Liver (tissue), 8 donors: ENCODE measurements at regions not wholly inside any gene's neighbourhood (a gene's known extent, or its start where the extent isn't known, plus 50 kb on each side); places are given as distances from the start of the nearest gene placed in this dataset.

Experiments
- DNase-seq: peaks from one replicate; pipeline ENCODE4 v3.0.0-alpha.2; 2017; ENCODE audit warnings: low spot score
- H3K27ac ChIP-seq, 2 donors: one replicate each; pipeline ENCODE4 v1.7.0; 2013; ENCODE audit warnings: inconsistent platforms in 2 of 2, low read length in 2 of 2, control low read depth in 1 of 2, low read depth in 1 of 2, mild to moderate bottlenecking in 1 of 2
- H3K27me3 ChIP-seq, 4 donors: one replicate each; pipeline versions ENCODE4 v1.6.1 to v1.7.0; 2013; ENCODE audit warnings: low read length in 3 of 4, inconsistent platforms in 1 of 4, mild to moderate bottlenecking in 1 of 4, moderate library complexity in 1 of 4; ENCODE audit not compliant: control insufficient read depth in 4 of 4, insufficient read depth in 4 of 4
- H3K36me3 ChIP-seq, 4 donors: one replicate each; pipeline versions ENCODE4 v1.6.1 to v1.7.0; 2013; ENCODE audit warnings: low read length in 3 of 4, mild to moderate bottlenecking in 3 of 4, low read depth in 1 of 4, moderate library complexity in 1 of 4; ENCODE audit not compliant: control insufficient read depth in 4 of 4, insufficient read depth in 3 of 4
- H3K4me1 ChIP-seq, 4 donors: one replicate each; pipeline versions ENCODE4 v1.6.1 to v1.7.0; 2013; ENCODE audit warnings: low read length in 3 of 4, mild to moderate bottlenecking in 3 of 4, moderate library complexity in 1 of 4; ENCODE audit not compliant: control insufficient read depth in 4 of 4, insufficient read depth in 4 of 4
- H3K4me3 ChIP-seq, 3 donors: one replicate each; pipeline versions ENCODE4 v1.6.1 to v1.7.0; 2013; ENCODE audit warnings: low read length in 3 of 3, control low read depth in 1 of 3, low read depth in 1 of 3, mild to moderate bottlenecking in 1 of 3
- H3K9ac ChIP-seq, 2 donors: one replicate each; pipeline ENCODE4 v1.7.0; 2013; ENCODE audit warnings: low read length in 2 of 2, mild to moderate bottlenecking in 2 of 2, moderate library complexity in 2 of 2, control low read depth in 1 of 2, low read depth in 1 of 2
- H3K9me3 ChIP-seq, 4 donors: one replicate each; pipeline versions ENCODE4 v1.6.1 to v1.7.0; 2013; ENCODE audit warnings: low read length in 3 of 4; ENCODE audit not compliant: control insufficient read depth in 4 of 4
- ATF3 ChIP-seq: IDR thresholded peaks from 2 replicates; pipeline ENCODE4 v1.6.1; 2016; ENCODE audit warnings: antibody characterized with exemption
- CTCF ChIP-seq: fragments of 150-350 bp; IDR thresholded peaks from 2 replicates; pipeline ENCODE4 v1.5.1; 2017; ENCODE audit warnings: improper control_type of control experiment, low read depth, low read length; ENCODE audit not compliant: missing input control
- EGR1 ChIP-seq, 2 donors: IDR thresholded peaks; 2 replicates each; pipeline ENCODE4 v1.6.1; 2016 to 2018; ENCODE audit warnings: antibody characterized with exemption in 2 of 2, low read depth in 2 of 2
- FOXA1 ChIP-seq: IDR thresholded peaks from 2 replicates; pipeline ENCODE4 v1.6.1; 2016; ENCODE audit warnings: antibody characterized with exemption
- FOXA2 ChIP-seq: IDR thresholded peaks from 2 replicates; pipeline ENCODE4 v1.6.1; 2016; ENCODE audit warnings: antibody characterized with exemption
- GABPA ChIP-seq, 2 donors: IDR thresholded peaks in 1 of 2; conservative IDR thresholded peaks in 1 of 2; 2 replicates each; pipeline ENCODE4 v1.6.1; 2016; ENCODE audit warnings: antibody characterized with exemption in 2 of 2, mild to moderate bottlenecking in 1 of 2, moderate library complexity in 1 of 2
- HNF4A ChIP-seq, 2 donors: conservative IDR thresholded peaks; 2 replicates each; pipeline ENCODE4 v1.6.1; 2016; ENCODE audit warnings: antibody characterized with exemption in 2 of 2, mild to moderate bottlenecking in 2 of 2
- HNF4G ChIP-seq: IDR thresholded peaks from 2 replicates; pipeline ENCODE4 v1.6.1; 2016; ENCODE audit warnings: antibody characterized with exemption
- JUND ChIP-seq, 2 donors: IDR thresholded peaks; 2 replicates each; pipeline ENCODE4 v1.6.1; 2016; ENCODE audit warnings: antibody characterized with exemption in 2 of 2
- MAX ChIP-seq: IDR thresholded peaks from 2 replicates; pipeline ENCODE4 v1.6.1; 2016; ENCODE audit warnings: antibody characterized with exemption
- NR2F2 ChIP-seq: IDR thresholded peaks from 2 replicates; pipeline ENCODE4 v1.6.1; 2016; ENCODE audit warnings: antibody characterized with exemption
- RAD21 ChIP-seq, 2 donors: IDR thresholded peaks; 2 replicates each; pipeline ENCODE4 v1.6.1; 2016; ENCODE audit warnings: antibody characterized with exemption in 2 of 2, mild to moderate bottlenecking in 2 of 2
- REST ChIP-seq: IDR thresholded peaks from 2 replicates; pipeline ENCODE4 v1.6.1; 2016; ENCODE audit warnings: antibody characterized with exemption, mild to moderate bottlenecking
- RXRA ChIP-seq, 2 donors: IDR thresholded peaks; 2 replicates each; pipeline ENCODE4 v1.6.1; 2017 to 2018; ENCODE audit warnings: antibody characterized with exemption in 2 of 2, mild to moderate bottlenecking in 1 of 2
- SP1 ChIP-seq: IDR thresholded peaks from 2 replicates; pipeline ENCODE4 v1.6.1; 2018; ENCODE audit warnings: antibody characterized with exemption, mild to moderate bottlenecking
- TAF1 ChIP-seq: conservative IDR thresholded peaks from 2 replicates; pipeline ENCODE4 v1.6.1; 2016; ENCODE audit warnings: antibody characterized with exemption, mild to moderate bottlenecking
- YY1 ChIP-seq: IDR thresholded peaks from 2 replicates; pipeline ENCODE4 v1.6.1; 2016; ENCODE audit warnings: antibody characterized with exemption, mild to moderate bottlenecking
- WGBS: extraction: QIAGEN DNeasy Blood & Tissue Kit; methylation state at CpG from one replicate; pipeline ENCODE4 v1.1.7; 2013; 5-methylcytosine and 5-hydroxymethylcytosine counted together
- TF ChIP-seq, protein P1 (sequence below): IDR thresholded peaks from 2 replicates; pipeline ENCODE4 v1.6.1; 2016; ENCODE audit warnings: antibody characterized with exemption
- donor health status: healthy.
- donor health status: healthy.
- donor health status: healthy.
- donor health status: healthy.
- donor health status: healthy.

DNA sequence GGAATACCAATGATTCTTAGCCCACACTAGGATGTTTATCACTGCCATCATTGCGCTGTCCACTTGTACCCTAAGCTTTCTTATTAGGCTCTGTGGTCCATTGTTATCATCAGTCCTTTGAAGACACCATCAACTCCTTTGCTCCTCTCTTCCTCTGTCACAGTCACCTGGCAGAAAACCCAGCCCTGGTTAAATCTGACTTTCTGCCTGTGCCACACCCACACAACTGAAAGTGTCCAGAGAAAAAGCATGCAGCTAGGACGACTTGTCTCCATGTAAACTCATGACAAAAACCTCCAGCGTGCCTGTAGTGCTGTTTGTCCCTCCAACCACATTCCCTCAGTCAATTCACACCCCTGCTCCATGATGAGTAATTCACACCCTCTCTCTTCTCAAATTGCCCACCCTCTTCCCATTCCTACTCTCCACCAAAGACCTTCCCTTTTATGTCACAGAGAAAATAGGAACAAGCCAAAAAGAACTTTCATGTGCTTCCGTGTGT is 297.4 kb upstream of the MGAT5 start:
- Histone ChIP-seq H3K27me3 (peaks cover 0 to 2% (median 0%) of the 10 kb centered on the region in 4 donors), H3K4me3 (no peak overlapping the region), H3K27ac (no peak overlapping the region), H3K9ac (no peak overlapping the region), H3K36me3 (no peaks in the 10 kb centered on the region), H3K9me3 (no peaks in the 10 kb centered on the region), H3K4me1 (no peaks in the 10 kb centered on the region)
- 61% methylated on average over 4 of the region's 4 CpGs for WGBS
- DNase-seq = no peak
- TF ChIP-seq FOXA2 (no peak), TAF1 (no peak), CTCF (no peak), HNF4A (conservative IDR thresholded peaks at IDR 0.05) (no peak), YY1 (no peak), RAD21 (IDR thresholded peaks at IDR 0.05) (no peak), SP1 (no peak), HNF4G (no peak), MAX (no peak), GABPA (IDR thresholded peaks at IDR 0.05 in 1 of 2, conservative IDR thresholded peaks at IDR 0.05 in 1 of 2) (no peak), NR2F2 (no peak), REST (no peak), FOXA1 (no peak), ATF3 (no peak), EGR1 (IDR thresholded peaks at IDR 0.05; ENCODE audit: low read depth in 2 of 2) (no peak), JUND (IDR thresholded peaks at IDR 0.05) (no peak), RXRA (IDR thresholded peaks at IDR 0.05) (no peak)
- TF ChIP-seq, protein P1, sequence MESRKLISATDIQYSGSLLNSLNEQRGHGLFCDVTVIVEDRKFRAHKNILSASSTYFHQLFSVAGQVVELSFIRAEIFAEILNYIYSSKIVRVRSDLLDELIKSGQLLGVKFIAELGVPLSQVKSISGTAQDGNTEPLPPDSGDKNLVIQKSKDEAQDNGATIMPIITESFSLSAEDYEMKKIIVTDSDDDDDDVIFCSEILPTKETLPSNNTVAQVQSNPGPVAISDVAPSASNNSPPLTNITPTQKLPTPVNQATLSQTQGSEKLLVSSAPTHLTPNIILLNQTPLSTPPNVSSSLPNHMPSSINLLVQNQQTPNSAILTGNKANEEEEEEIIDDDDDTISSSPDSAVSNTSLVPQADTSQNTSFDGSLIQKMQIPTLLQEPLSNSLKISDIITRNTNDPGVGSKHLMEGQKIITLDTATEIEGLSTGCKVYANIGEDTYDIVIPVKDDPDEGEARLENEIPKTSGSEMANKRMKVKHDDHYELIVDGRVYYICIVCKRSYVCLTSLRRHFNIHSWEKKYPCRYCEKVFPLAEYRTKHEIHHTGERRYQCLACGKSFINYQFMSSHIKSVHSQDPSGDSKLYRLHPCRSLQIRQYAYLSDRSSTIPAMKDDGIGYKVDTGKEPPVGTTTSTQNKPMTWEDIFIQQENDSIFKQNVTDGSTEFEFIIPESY = no peak
